ENCODE measurements at regions not wholly inside any gene's neighbourhood (a gene's known extent, or its start where the extent isn't known, plus 50 kb on each side); places are given as distances from the start of the nearest gene placed in this dataset.

GRCh38 chr20:18986146-18986830, 172.7 kb downstream of the SCP2D1 start:
- no peak overlapping the region for H3K4me3 Mint-ChIP-seq (ENCODE audit: low read depth)
- peaks cover 13% of the 10 kb centered on the region for H3K4me1 Mint-ChIP-seq (ENCODE audit: low read depth)
- no peak for DNase-seq (ENCODE audit: low spot score, unreplicated experiment)
- H3K9me3 Mint-ChIP-seq (ENCODE audit: low read depth) = no peaks in the 10 kb centered on the region
- H3K36me3 Mint-ChIP-seq (ENCODE audit: insufficient read depth) = no peaks in the 10 kb centered on the region
- TF ChIP-seq, protein P1, sequence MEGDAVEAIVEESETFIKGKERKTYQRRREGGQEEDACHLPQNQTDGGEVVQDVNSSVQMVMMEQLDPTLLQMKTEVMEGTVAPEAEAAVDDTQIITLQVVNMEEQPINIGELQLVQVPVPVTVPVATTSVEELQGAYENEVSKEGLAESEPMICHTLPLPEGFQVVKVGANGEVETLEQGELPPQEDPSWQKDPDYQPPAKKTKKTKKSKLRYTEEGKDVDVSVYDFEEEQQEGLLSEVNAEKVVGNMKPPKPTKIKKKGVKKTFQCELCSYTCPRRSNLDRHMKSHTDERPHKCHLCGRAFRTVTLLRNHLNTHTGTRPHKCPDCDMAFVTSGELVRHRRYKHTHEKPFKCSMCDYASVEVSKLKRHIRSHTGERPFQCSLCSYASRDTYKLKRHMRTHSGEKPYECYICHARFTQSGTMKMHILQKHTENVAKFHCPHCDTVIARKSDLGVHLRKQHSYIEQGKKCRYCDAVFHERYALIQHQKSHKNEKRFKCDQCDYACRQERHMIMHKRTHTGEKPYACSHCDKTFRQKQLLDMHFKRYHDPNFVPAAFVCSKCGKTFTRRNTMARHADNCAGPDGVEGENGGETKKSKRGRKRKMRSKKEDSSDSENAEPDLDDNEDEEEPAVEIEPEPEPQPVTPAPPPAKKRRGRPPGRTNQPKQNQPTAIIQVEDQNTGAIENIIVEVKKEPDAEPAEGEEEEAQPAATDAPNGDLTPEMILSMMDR (IDR thresholded peaks at IDR 0.05; ENCODE audit: unreplicated experiment) = no peak
- no peaks in the 10 kb centered on the region for H3K27me3 Mint-ChIP-seq
- no peak overlapping the region for H3K27ac Mint-ChIP-seq

DNA sequence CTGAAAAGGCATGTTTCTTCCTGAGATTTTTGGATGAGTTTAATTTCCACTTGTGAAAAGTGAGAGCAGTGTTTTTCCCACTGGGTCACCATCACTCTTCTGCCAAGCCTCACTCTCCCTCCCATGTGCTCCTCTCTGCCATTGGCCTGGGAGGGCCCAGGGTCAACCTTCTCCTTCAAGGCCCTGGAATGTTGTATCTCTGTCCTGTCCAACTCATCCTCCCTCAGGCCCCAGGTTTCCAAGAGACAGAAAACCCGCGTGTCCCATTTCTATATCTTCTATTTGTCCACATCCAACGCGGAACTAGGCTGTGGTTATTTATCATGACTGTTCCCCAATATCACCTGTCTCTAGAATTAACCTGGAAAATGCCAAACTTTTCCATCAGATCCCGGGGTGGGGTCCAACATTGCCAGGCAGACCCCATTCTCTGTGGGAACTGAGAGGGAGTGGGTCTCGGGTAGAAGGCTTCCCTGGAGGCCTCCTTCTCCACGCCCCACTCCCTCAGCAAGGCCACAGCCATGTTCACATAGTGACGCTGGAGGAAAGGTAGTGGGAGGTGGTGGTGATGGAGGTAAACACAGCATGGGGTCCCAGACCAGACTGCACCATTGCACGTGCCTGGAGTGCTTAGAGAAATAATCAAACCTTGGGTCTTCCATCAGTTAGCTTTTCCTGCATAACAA, 173.5 kb downstream of the SCP2D1 start:
- Mint-ChIP-seq H3K4me3 (ENCODE audit: low read depth) (no peak overlapping the region), H3K36me3 (ENCODE audit: insufficient read depth) (no peaks in the 10 kb centered on the region), H3K27me3 (no peaks in the 10 kb centered on the region), H3K4me1 (ENCODE audit: low read depth) (peaks cover 12% of the 10 kb centered on the region), H3K9me3 (ENCODE audit: low read depth) (no peaks in the 10 kb centered on the region), H3K27ac (peak overlapping the region; percentile 75)
- no peak for DNase-seq (ENCODE audit: low spot score, unreplicated experiment)
- TF ChIP-seq, protein P1 (IDR thresholded peaks at IDR 0.05; ENCODE audit: unreplicated experiment) = no peak

DNA sequence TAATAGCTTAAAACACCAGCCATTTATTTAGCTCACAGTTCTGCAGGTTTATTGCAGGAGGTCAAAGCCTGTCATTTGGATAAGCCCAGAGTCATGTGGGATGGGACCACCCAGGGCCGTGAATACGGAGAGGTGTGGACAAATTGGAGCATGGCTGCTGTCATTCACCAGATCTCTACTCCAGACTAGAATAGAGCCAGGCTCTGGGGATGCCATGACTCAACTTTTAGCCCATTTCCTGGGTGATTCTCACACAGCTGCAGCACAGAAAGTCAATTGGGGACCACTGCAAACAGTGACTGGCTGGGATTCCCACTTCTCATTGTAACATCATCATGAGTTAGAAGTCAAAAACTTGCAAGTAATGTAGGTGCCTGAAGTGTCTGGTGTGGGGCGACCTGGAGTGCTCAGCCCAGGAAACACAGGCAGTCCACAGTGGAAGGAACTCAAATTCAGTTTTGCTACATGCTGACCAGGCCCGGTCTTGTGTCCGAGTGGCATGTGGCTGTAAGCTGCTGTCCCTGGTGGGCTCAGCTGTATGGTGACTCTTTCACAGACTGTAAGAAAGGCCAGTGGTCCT, 174.3 kb downstream of the SCP2D1 start:
- Mint-ChIP-seq H3K9me3 (ENCODE audit: low read depth) (peaks cover 4% of the 10 kb centered on the region), H3K27me3 (no peaks in the 10 kb centered on the region), H3K36me3 (ENCODE audit: insufficient read depth) (no peaks in the 10 kb centered on the region), H3K27ac (no peak overlapping the region), H3K4me1 (ENCODE audit: low read depth) (peaks cover 12% of the 10 kb centered on the region), H3K4me3 (ENCODE audit: low read depth) (no peak overlapping the region)
- no peak for DNase-seq (ENCODE audit: low spot score, unreplicated experiment)
- TF ChIP-seq, protein P1 (IDR thresholded peaks at IDR 0.05; ENCODE audit: unreplicated experiment) = no peak

- peaks cover 8% of the 10 kb centered on the region for H3K4me1 Mint-ChIP-seq (ENCODE audit: low read depth)
- H3K27me3 Mint-ChIP-seq = no peaks in the 10 kb centered on the region
- H3K4me3 Mint-ChIP-seq (ENCODE audit: low read depth) = no peak overlapping the region
- peaks cover 8% of the 10 kb centered on the region for H3K9me3 Mint-ChIP-seq (ENCODE audit: low read depth)
- H3K36me3 Mint-ChIP-seq (ENCODE audit: insufficient read depth) = no peaks in the 10 kb centered on the region
- DNase-seq (ENCODE audit: low spot score, unreplicated experiment) = no peak
- TF ChIP-seq, protein P1 (IDR thresholded peaks at IDR 0.05; ENCODE audit: unreplicated experiment) = no peak
- no peak overlapping the region for H3K27ac Mint-ChIP-seq
These were observed 175.1 kb downstream of the SCP2D1 start for GRCh38 chr20:18988701-18989100.

DNA sequence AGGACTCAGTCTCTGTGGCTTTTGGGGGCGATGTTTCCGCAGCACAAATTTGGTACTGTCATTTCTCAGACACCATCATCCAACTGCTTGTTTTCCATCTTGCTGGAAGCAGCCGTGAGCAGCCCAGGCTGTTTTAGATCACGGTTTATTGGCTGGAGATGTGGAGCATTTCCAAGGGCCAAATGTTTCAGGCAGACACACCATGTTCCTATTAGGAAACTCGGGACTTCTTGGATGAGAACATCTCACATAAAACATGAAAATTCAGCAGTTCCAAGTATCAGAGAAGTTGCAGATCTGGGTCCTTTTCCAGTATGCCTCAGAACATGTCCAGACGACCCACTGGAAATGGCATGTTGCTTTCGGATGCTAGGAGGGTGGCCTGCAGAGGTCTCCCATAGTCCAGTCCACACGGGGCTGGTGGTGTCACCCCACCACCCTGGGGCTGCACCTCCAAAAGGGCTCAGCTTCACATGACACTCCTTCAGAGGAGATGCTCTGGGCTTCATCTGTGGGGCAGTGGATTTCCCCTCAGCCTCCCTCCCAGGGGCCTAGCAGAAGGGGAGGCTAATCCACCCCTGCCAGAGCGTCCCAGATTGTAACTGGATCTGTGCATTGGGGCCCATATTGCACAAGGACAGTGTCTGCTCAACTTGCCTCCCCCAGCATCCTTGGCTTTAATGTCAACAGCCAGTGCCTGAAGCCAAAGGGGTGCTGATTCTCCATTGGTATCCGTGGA, 176.3 kb downstream of the SCP2D1 start:
- DNase-seq (ENCODE audit: low spot score, unreplicated experiment) = no peak
- Mint-ChIP-seq H3K27me3 (no peaks in the 10 kb centered on the region), H3K4me3 (ENCODE audit: low read depth) (no peak overlapping the region), H3K27ac (no peak overlapping the region), H3K36me3 (ENCODE audit: insufficient read depth) (no peaks in the 10 kb centered on the region), H3K9me3 (ENCODE audit: low read depth) (peaks cover 9% of the 10 kb centered on the region), H3K4me1 (ENCODE audit: low read depth) (no peaks in the 10 kb centered on the region)
- TF ChIP-seq, protein P1 (IDR thresholded peaks at IDR 0.05; ENCODE audit: unreplicated experiment) = no peak

All from progenitor cell of endocrine pancreas (in vitro differentiated cells).